Skin epidermis (tissue), 12 donors: ENCODE measurements at regions not wholly inside any gene's neighbourhood (a gene's known extent, or its start where the extent isn't known, plus 50 kb on each side); places are given as distances from the start of the nearest gene placed in this dataset.
A peak's percentile ranks its signal among the peaks of the same experiment; 100 is the strongest.

Source experiments
- H3K27ac ChIP-seq, 21 experiments: fragments of 200-600 bp; sonication (generic) in 11 of 21; one replicate each; pipeline ENCODE4 v1.5.0; 2020; ENCODE audit warnings: mild to moderate bottlenecking in 3 of 21, inconsistent platforms in 2 of 21, moderate library complexity in 2 of 21
- H3K4me3 ChIP-seq, 7 experiments: fragments of 200-600 bp; sonication (generic) in 2 of 7; one replicate each; pipeline ENCODE4 v1.5.0; 2020; ENCODE audit warnings: inconsistent platforms in 2 of 7, mild to moderate bottlenecking in 2 of 7, moderate library complexity in 1 of 7

GRCh38 chr11:23226331-23227077 is 366.2 kb upstream of the CCDC179 start:
- H3K27ac ChIP-seq: no peak overlapping the region
- H3K4me3 ChIP-seq: no peak overlapping the region

GRCh38 chr11:23227078-23227445 is 366.8 kb upstream of the CCDC179 start:
- H3K27ac ChIP-seq: no peak overlapping the region
- H3K4me3 ChIP-seq: no peak overlapping the region

- no peak overlapping the region for H3K4me3 ChIP-seq
- peak overlapping the region in 1 of 21 experiments; percentile 14 for H3K27ac ChIP-seq
Measured at GRCh38 chr11:23232652-23233051, 372.4 kb upstream of the CCDC179 start.

GRCh38 chr11:23233075-23233474 is 372.8 kb upstream of the CCDC179 start:
- Histone ChIP-seq H3K4me3 (no peak overlapping the region), H3K27ac (no peak overlapping the region)

GRCh38 chr11:23236826-23237555 is 376.7 kb upstream of the CCDC179 start:
- Histone ChIP-seq H3K27ac (no peak overlapping the region), H3K4me3 (no peak overlapping the region)

- Histone ChIP-seq H3K4me3 (no peak overlapping the region), H3K27ac (no peak overlapping the region)
Measured at GRCh38 chr11:23252426-23252825, 392.2 kb upstream of the CCDC179 start.

- Histone ChIP-seq H3K27ac (no peak overlapping the region), H3K4me3 (no peak overlapping the region)
Measured at GRCh38 chr11:23257088-23257487, 396.8 kb upstream of the CCDC179 start.

GRCh38 chr11:23257556-23257955 is 397.3 kb upstream of the CCDC179 start:
- no peak overlapping the region for H3K27ac ChIP-seq
- no peak overlapping the region for H3K4me3 ChIP-seq

- H3K27ac ChIP-seq: no peak overlapping the region
- no peak overlapping the region for H3K4me3 ChIP-seq
Measured at GRCh38 chr11:23263466-23263865, 403.2 kb upstream of the CCDC179 start.

- no peak overlapping the region for H3K27ac ChIP-seq
- H3K4me3 ChIP-seq: no peak overlapping the region
Measured at GRCh38 chr11:23272095-23272494, 411.8 kb upstream of the CCDC179 start.

- no peak overlapping the region for H3K27ac ChIP-seq
Measured at GRCh38 chr11:23278121-23278520, 417.8 kb upstream of the CCDC179 start.

GRCh38 chr11:23280088-23280487 is 419.8 kb upstream of the CCDC179 start:
- Histone ChIP-seq H3K4me3 (no peak overlapping the region), H3K27ac (no peak overlapping the region)

More at GRCh38 chr11:23278121-23278520, 417.8 kb upstream of the CCDC179 start:
- no peak overlapping the region for H3K4me3 ChIP-seq

- Histone ChIP-seq H3K4me3 (no peak overlapping the region), H3K27ac (no peak overlapping the region)
Measured at GRCh38 chr11:23283666-23284065, 423.4 kb upstream of the CCDC179 start.

GRCh38 chr11:23284631-23285030 is 424.4 kb upstream of the CCDC179 start:
- Histone ChIP-seq H3K27ac (no peak overlapping the region), H3K4me3 (no peak overlapping the region)

GRCh38 chr11:23288003-23288783 is 427.9 kb upstream of the CCDC179 start:
- Histone ChIP-seq H3K4me3 (no peak overlapping the region), H3K27ac (no peak overlapping the region)

GRCh38 chr11:23295241-23295640 is 435.0 kb upstream of the CCDC179 start:
- Histone ChIP-seq H3K4me3 (no peak overlapping the region), H3K27ac (no peak overlapping the region)

- Histone ChIP-seq H3K4me3 (no peak overlapping the region), H3K27ac (no peak overlapping the region)
Measured at GRCh38 chr11:23308041-23308440, 447.8 kb upstream of the CCDC179 start.

- no peak overlapping the region for H3K27ac ChIP-seq
- H3K4me3 ChIP-seq: no peak overlapping the region
Measured at GRCh38 chr11:23310276-23310675, 450.0 kb upstream of the CCDC179 start.

GRCh38 chr11:23311986-23312940 is 452.0 kb upstream of the CCDC179 start:
- Histone ChIP-seq H3K27ac (no peak overlapping the region), H3K4me3 (no peak overlapping the region)

- no peak overlapping the region for H3K27ac ChIP-seq
- H3K4me3 ChIP-seq: no peak overlapping the region
Measured at GRCh38 chr11:23313001-23313400, 452.7 kb upstream of the CCDC179 start.
